ENCODE measurements at regions not wholly inside any gene's neighbourhood (a gene's known extent, or its start where the extent isn't known, plus 50 kb on each side); places are given as distances from the start of the nearest gene placed in this dataset.

- Histone ChIP-seq H3K4me3 (no peak overlapping the region), H3K27ac (no peak overlapping the region), H3K4me1 (no peaks in the 10 kb centered on the region), H3K9me3 (no peaks in the 10 kb centered on the region), H3K36me3 (no peaks in the 10 kb centered on the region), H3K27me3 (no peaks in the 10 kb centered on the region)
- no peak for DNase-seq
- intact Hi-C loops (cut with DNase I): no loop called here
- TF ChIP-seq CTCF (IDR thresholded peaks at IDR 0.05): no peak
- no peak for ATAC-seq
Observed at GRCh38 chr1:82845866-82846265, 1045.1 kb downstream of the ADGRL2 start.

- Histone ChIP-seq H3K36me3 (no peaks in the 10 kb centered on the region), H3K9me3 (no peaks in the 10 kb centered on the region), H3K27ac (no peak overlapping the region), H3K4me3 (no peak overlapping the region), H3K27me3 (no peaks in the 10 kb centered on the region), H3K4me1 (no peaks in the 10 kb centered on the region)
- intact Hi-C loops (cut with DNase I): no loop called here
- ATAC-seq (no peak), DNase-seq (no peak)
- TF ChIP-seq CTCF (IDR thresholded peaks at IDR 0.05): no peak
Observed at GRCh38 chr1:82844911-82845827, 1044.4 kb downstream of the ADGRL2 start.

- Histone ChIP-seq H3K4me1 (no peaks in the 10 kb centered on the region), H3K27me3 (no peaks in the 10 kb centered on the region), H3K36me3 (no peaks in the 10 kb centered on the region), H3K9me3 (no peaks in the 10 kb centered on the region), H3K4me3 (no peak overlapping the region), H3K27ac (no peak overlapping the region)
- no peak for ATAC-seq
- DNase-seq: no peak
- intact Hi-C loops (cut with DNase I): no loop called here
- TF ChIP-seq CTCF (IDR thresholded peaks at IDR 0.05): no peak
Observed at GRCh38 chr1:82844447-82844846, 1043.7 kb downstream of the ADGRL2 start.

- TF ChIP-seq CTCF (IDR thresholded peaks at IDR 0.05): no peak
- H3K4me3 ChIP-seq: no peak overlapping the region
- no peak for ATAC-seq
- no peaks in the 10 kb centered on the region for H3K36me3 ChIP-seq
- no peaks in the 10 kb centered on the region for H3K9me3 ChIP-seq
- H3K27ac ChIP-seq: no peak overlapping the region
- DNase-seq: no peak
- H3K27me3 ChIP-seq: no peaks in the 10 kb centered on the region
- intact Hi-C loops (cut with DNase I): no loop called here
- H3K4me1 ChIP-seq: no peaks in the 10 kb centered on the region
Observed at GRCh38 chr1:82843876-82844275, 1043.1 kb downstream of the ADGRL2 start.

- no peak for TF ChIP-seq CTCF (IDR thresholded peaks at IDR 0.05)
- H3K9me3 ChIP-seq: no peaks in the 10 kb centered on the region
- H3K4me3 ChIP-seq: no peak overlapping the region
- no peak overlapping the region for H3K27ac ChIP-seq
- H3K27me3 ChIP-seq: no peaks in the 10 kb centered on the region
- ATAC-seq (peak; percentile 58), DNase-seq (no peak)
- H3K4me1 ChIP-seq: no peaks in the 10 kb centered on the region
- intact Hi-C loops (cut with DNase I): no loop called here
- H3K36me3 ChIP-seq: no peaks in the 10 kb centered on the region
Observed at GRCh38 chr1:82840192-82840591, 1039.5 kb downstream of the ADGRL2 start.

All from left lung (tissue), 4 donors.